ENCODE measurements at regions not wholly inside any gene's neighbourhood (a gene's known extent, or its start where the extent isn't known, plus 50 kb on each side); places are given as distances from the start of the nearest gene placed in this dataset.

GRCh38 chr18:44195394-44196140, 485.1 kb upstream of the SETBP1 start:
- no peak for DNase-seq (ENCODE audit: low read depth in 2 of 2)
- no peak for TF ChIP-seq EZH2 (IDR thresholded peaks at IDR 0.05; ENCODE audit: low read length, missing control alignments)
- no peak for TF ChIP-seq CTCF (conservative IDR thresholded peaks at IDR 0.05 in 1 of 2, IDR thresholded peaks at IDR 0.05 in 1 of 2; ENCODE audit: low read depth in 1 of 2, low read length in 2 of 2)
- Histone ChIP-seq H3K9ac (ENCODE audit: insufficient read depth, low read length) (no peak overlapping the region), H4K20me1 (ENCODE audit: control insufficient read depth, extremely low read depth, insufficient read depth, low read length) (no peaks in the 10 kb centered on the region), H3K9me3 (ENCODE audit: control insufficient read depth, insufficient read depth, low read depth, low read length) (no peaks in the 10 kb centered on the region), H3K79me2 (ENCODE audit: control insufficient read depth, insufficient read depth, low read length) (no peaks in the 10 kb centered on the region), H2AFZ (ENCODE audit: low read length) (no peak overlapping the region), H3K27me3 (ENCODE audit: control insufficient read depth, insufficient read depth, low read length) (no peaks in the 10 kb centered on the region), H3K4me1 (ENCODE audit: control insufficient read depth, extremely low read depth, insufficient read depth, low read length) (no peaks in the 10 kb centered on the region), H3K36me3 (ENCODE audit: control insufficient read depth, insufficient read depth, low read length) (no peaks in the 10 kb centered on the region), H3K27ac (ENCODE audit: insufficient read depth, low read length) (no peak overlapping the region), H3K4me2 (ENCODE audit: extremely low read depth, insufficient read depth, low read length) (no peak overlapping the region), H3K4me3 (replicated peaks in 1 of 4; ENCODE audit: control extremely low read depth in 1 of 4, insufficient read depth in 1 of 4, low read depth in 3 of 4, low read length in 4 of 4) (no peak overlapping the region)

- no peak overlapping the region for H2AFZ ChIP-seq (ENCODE audit: low read length)
- no peaks in the 10 kb centered on the region for H4K20me1 ChIP-seq (ENCODE audit: control insufficient read depth, extremely low read depth, insufficient read depth, low read length)
- H3K4me3 ChIP-seq (replicated peaks in 1 of 4; ENCODE audit: control extremely low read depth in 1 of 4, insufficient read depth in 1 of 4, low read depth in 3 of 4, low read length in 4 of 4): no peak overlapping the region
- no peaks in the 10 kb centered on the region for H3K79me2 ChIP-seq (ENCODE audit: control insufficient read depth, insufficient read depth, low read length)
- H3K4me1 ChIP-seq (ENCODE audit: control insufficient read depth, extremely low read depth, insufficient read depth, low read length): no peaks in the 10 kb centered on the region
- no peak for DNase-seq (ENCODE audit: low read depth in 2 of 2)
- H3K27me3 ChIP-seq (ENCODE audit: control insufficient read depth, insufficient read depth, low read length): no peaks in the 10 kb centered on the region
- no peak overlapping the region for H3K27ac ChIP-seq (ENCODE audit: insufficient read depth, low read length)
- no peak overlapping the region for H3K4me2 ChIP-seq (ENCODE audit: extremely low read depth, insufficient read depth, low read length)
- H3K9ac ChIP-seq (ENCODE audit: insufficient read depth, low read length): no peak overlapping the region
- H3K9me3 ChIP-seq (ENCODE audit: control insufficient read depth, insufficient read depth, low read depth, low read length): no peaks in the 10 kb centered on the region
- TF ChIP-seq EZH2 (IDR thresholded peaks at IDR 0.05; ENCODE audit: low read length, missing control alignments) (no peak), CTCF (conservative IDR thresholded peaks at IDR 0.05 in 1 of 2, IDR thresholded peaks at IDR 0.05 in 1 of 2; ENCODE audit: low read depth in 1 of 2, low read length in 2 of 2) (no peak)
- H3K36me3 ChIP-seq (ENCODE audit: control insufficient read depth, insufficient read depth, low read length): no peaks in the 10 kb centered on the region
Observed at GRCh38 chr18:44197832-44198611, 482.7 kb upstream of the SETBP1 start.

GRCh38 chr18:44198612-44199284, 481.9 kb upstream of the SETBP1 start:
- Histone ChIP-seq H3K79me2 (ENCODE audit: control insufficient read depth, insufficient read depth, low read length) (no peaks in the 10 kb centered on the region), H3K9me3 (ENCODE audit: control insufficient read depth, insufficient read depth, low read depth, low read length) (no peaks in the 10 kb centered on the region), H3K27me3 (ENCODE audit: control insufficient read depth, insufficient read depth, low read length) (no peaks in the 10 kb centered on the region), H3K4me1 (ENCODE audit: control insufficient read depth, extremely low read depth, insufficient read depth, low read length) (no peaks in the 10 kb centered on the region), H2AFZ (ENCODE audit: low read length) (no peak overlapping the region), H4K20me1 (ENCODE audit: control insufficient read depth, extremely low read depth, insufficient read depth, low read length) (no peaks in the 10 kb centered on the region), H3K4me2 (ENCODE audit: extremely low read depth, insufficient read depth, low read length) (no peak overlapping the region), H3K9ac (ENCODE audit: insufficient read depth, low read length) (no peak overlapping the region), H3K4me3 (replicated peaks in 1 of 4; ENCODE audit: control extremely low read depth in 1 of 4, insufficient read depth in 1 of 4, low read depth in 3 of 4, low read length in 4 of 4) (no peak overlapping the region), H3K27ac (ENCODE audit: insufficient read depth, low read length) (no peak overlapping the region), H3K36me3 (ENCODE audit: control insufficient read depth, insufficient read depth, low read length) (no peaks in the 10 kb centered on the region)
- DNase-seq (ENCODE audit: low read depth in 2 of 2): no peak
- TF ChIP-seq CTCF (conservative IDR thresholded peaks at IDR 0.05 in 1 of 2, IDR thresholded peaks at IDR 0.05 in 1 of 2; ENCODE audit: low read depth in 1 of 2, low read length in 2 of 2) (no peak), EZH2 (IDR thresholded peaks at IDR 0.05; ENCODE audit: low read length, missing control alignments) (no peak)
